HG02840 (cell line): ENCODE measurements at regions not wholly inside any gene's neighbourhood (a gene's known extent, or its start where the extent isn't known, plus 50 kb on each side); places are given as distances from the start of the nearest gene placed in this dataset.
"Not testable (repeated sequence)": the region's sequence is repeated elsewhere in the genome, so short reads cannot be mapped to it uniquely, and the experiment has no call there.

Experiments used
- ATAC-seq: cut with Tn5 transposase; IDR thresholded peaks from one replicate; pipeline ENCODE4 v1.9.1; 2021; ENCODE audit warnings: mild to moderate bottlenecking, moderate library complexity, moderate number of reproducible peaks; ENCODE audit not compliant: unreplicated experiment, low FRiP score

- ATAC-seq: no peak
Measured at GRCh38 chr2:878245-878930, 72.3 kb upstream of the SNTG2 start.

- no peak for ATAC-seq
Measured at GRCh38 chr2:877747-878146, 72.9 kb upstream of the SNTG2 start.

GRCh38 chr2:875687-876615 lies 74.7 kb upstream of the SNTG2 start:
- no peak for ATAC-seq

- no peak for ATAC-seq
Measured at GRCh38 chr2:873651-874580, 76.7 kb upstream of the SNTG2 start.

GRCh38 chr2:873027-873426 lies 77.6 kb upstream of the SNTG2 start:
- ATAC-seq: no peak

- ATAC-seq: no peak
Measured at GRCh38 chr2:871926-872680, 78.5 kb upstream of the SNTG2 start.

GRCh38 chr2:871175-871727 lies 79.4 kb upstream of the SNTG2 start:
- no peak for ATAC-seq

- no peak for ATAC-seq
Measured at GRCh38 chr2:870426-870825, 80.2 kb upstream of the SNTG2 start.

- ATAC-seq: no peak
Measured at GRCh38 chr2:869894-870293, 80.8 kb upstream of the SNTG2 start.

GRCh38 chr2:869357-869871 lies 81.2 kb upstream of the SNTG2 start:
- ATAC-seq: no peak

GRCh38 chr2:868857-869256 lies 81.8 kb upstream of the SNTG2 start:
- ATAC-seq: not testable (repeated sequence)

GRCh38 chr2:867296-867695 lies 83.4 kb upstream of the SNTG2 start:
- ATAC-seq: no peak

- ATAC-seq: no peak
Measured at GRCh38 chr2:866887-867286, 83.8 kb upstream of the SNTG2 start.

GRCh38 chr2:866009-866680 lies 84.5 kb upstream of the SNTG2 start:
- no peak for ATAC-seq

GRCh38 chr2:864501-865106 lies 86.0 kb upstream of the SNTG2 start:
- no peak for ATAC-seq

GRCh38 chr2:863732-864450 lies 86.8 kb upstream of the SNTG2 start:
- ATAC-seq: no peak

- no peak for ATAC-seq
Measured at GRCh38 chr2:862731-863466, 87.8 kb upstream of the SNTG2 start.
